ENCODE measurements at regions not wholly inside any gene's neighbourhood (a gene's known extent, or its start where the extent isn't known, plus 50 kb on each side); places are given as distances from the start of the nearest gene placed in this dataset.

- Histone ChIP-seq H3K9me3 (no peaks in the 10 kb centered on the region), H3K4me1 (ENCODE audit: low read depth) (no peaks in the 10 kb centered on the region), H3K36me3 (ENCODE audit: low read depth) (no peaks in the 10 kb centered on the region), H3K4me3 (no peak overlapping the region)
- DNase-seq = no peak
- intact Hi-C loops (cut with DNase I, micrococcal nuclease) = no loop called here
- no peak for TF ChIP-seq CTCF (IDR thresholded peaks at IDR 0.05)
- no peak for ATAC-seq
Observed at GRCh38 chr1:190578526-190578925, 100.9 kb upstream of the BRINP3 start.

GRCh38 chr1:190579552-190580193 lies 102.0 kb upstream of the BRINP3 start:
- Histone ChIP-seq H3K4me3 (no peak overlapping the region), H3K4me1 (ENCODE audit: low read depth) (no peaks in the 10 kb centered on the region), H3K9me3 (no peaks in the 10 kb centered on the region), H3K36me3 (ENCODE audit: low read depth) (no peaks in the 10 kb centered on the region)
- no peak for TF ChIP-seq CTCF (IDR thresholded peaks at IDR 0.05)
- intact Hi-C loops (cut with DNase I, micrococcal nuclease) = no loop called here
- DNase-seq (no peak), ATAC-seq (no peak)

- DNase-seq (no peak), ATAC-seq (no peak)
- TF ChIP-seq CTCF (IDR thresholded peaks at IDR 0.05) = no peak
- Histone ChIP-seq H3K36me3 (ENCODE audit: low read depth) (no peaks in the 10 kb centered on the region), H3K4me1 (ENCODE audit: low read depth) (no peaks in the 10 kb centered on the region), H3K9me3 (no peaks in the 10 kb centered on the region), H3K4me3 (no peak overlapping the region)
- intact Hi-C loops (cut with DNase I, micrococcal nuclease) = no loop called here
Observed at GRCh38 chr1:190583862-190584261, 106.2 kb upstream of the BRINP3 start.

GRCh38 chr1:190588424-190588823 lies 110.8 kb upstream of the BRINP3 start:
- Histone ChIP-seq H3K4me3 (no peak overlapping the region), H3K9me3 (no peaks in the 10 kb centered on the region), H3K4me1 (ENCODE audit: low read depth) (no peaks in the 10 kb centered on the region), H3K36me3 (ENCODE audit: low read depth) (no peaks in the 10 kb centered on the region)
- DNase-seq (no peak), ATAC-seq (no peak)
- intact Hi-C loops (cut with DNase I, micrococcal nuclease) = no loop called here
- TF ChIP-seq CTCF (IDR thresholded peaks at IDR 0.05) = no peak

- no peaks in the 10 kb centered on the region for H3K36me3 ChIP-seq (ENCODE audit: low read depth)
- H3K4me1 ChIP-seq (ENCODE audit: low read depth) = peaks cover 9% of the 10 kb centered on the region
- DNase-seq (no peak), ATAC-seq (no peak)
- H3K4me3 ChIP-seq = no peak overlapping the region
- no peaks in the 10 kb centered on the region for H3K9me3 ChIP-seq
- intact Hi-C loops (cut with DNase I, micrococcal nuclease) = no loop called here
- no peak for TF ChIP-seq CTCF (IDR thresholded peaks at IDR 0.05)
Observed at GRCh38 chr1:190595438-190595837, 117.8 kb upstream of the BRINP3 start.

- TF ChIP-seq CTCF (IDR thresholded peaks at IDR 0.05) = no peak
- Histone ChIP-seq H3K4me1 (ENCODE audit: low read depth) (peaks cover 9% of the 10 kb centered on the region), H3K4me3 (no peak overlapping the region), H3K36me3 (ENCODE audit: low read depth) (no peaks in the 10 kb centered on the region), H3K9me3 (no peaks in the 10 kb centered on the region)
- ATAC-seq (peak; percentile 92), DNase-seq (peak in 1 of 3 donors; percentile 16)
- intact Hi-C loops (cut with DNase I, micrococcal nuclease) = no loop called here
Observed at GRCh38 chr1:190597294-190597693, 119.6 kb upstream of the BRINP3 start.
